ENCODE measurements at regions not wholly inside any gene's neighbourhood (a gene's known extent, or its start where the extent isn't known, plus 50 kb on each side); places are given as distances from the start of the nearest gene placed in this dataset.
A peak's percentile ranks its signal among the peaks of the same experiment; 100 is the strongest.

- no peaks in the 10 kb centered on the region for H3K9me3 ChIP-seq
- H3K36me3 ChIP-seq = no peaks in the 10 kb centered on the region
- TF ChIP-seq CTCF (IDR thresholded peaks at IDR 0.05) = no peak
- H3K4me3 ChIP-seq = no peak overlapping the region
- H3K27me3 ChIP-seq = no peaks in the 10 kb centered on the region
- no peak overlapping the region for H3K27ac ChIP-seq
- H3K4me1 ChIP-seq = peaks cover 0 to 8% of the 10 kb centered on the region in 2 donors
- DNase-seq (ENCODE audit: low spot score) = no peak
Observed at GRCh38 chr6:6971369-6971768, 136.4 kb upstream of the RREB1 start.

- Histone ChIP-seq H3K9me3 (no peaks in the 10 kb centered on the region), H3K36me3 (no peaks in the 10 kb centered on the region), H3K27ac (no peak overlapping the region), H3K4me3 (no peak overlapping the region), H3K4me1 (peaks cover 0 to 8% of the 10 kb centered on the region in 2 donors), H3K27me3 (no peaks in the 10 kb centered on the region)
- TF ChIP-seq CTCF (IDR thresholded peaks at IDR 0.05) = no peak
- DNase-seq (ENCODE audit: low spot score) = no peak
Observed at GRCh38 chr6:6972456-6972855, 135.3 kb upstream of the RREB1 start.

- no peak overlapping the region for H3K4me3 ChIP-seq
- no peak overlapping the region for H3K27ac ChIP-seq
- H3K27me3 ChIP-seq = no peaks in the 10 kb centered on the region
- no peaks in the 10 kb centered on the region for H3K9me3 ChIP-seq
- no peak for DNase-seq (ENCODE audit: low spot score)
- TF ChIP-seq CTCF (IDR thresholded peaks at IDR 0.05) = no peak
- peaks cover 0 to 8% of the 10 kb centered on the region in 2 donors for H3K4me1 ChIP-seq
- H3K36me3 ChIP-seq = no peaks in the 10 kb centered on the region
Observed at GRCh38 chr6:6973721-6974120, 134.0 kb upstream of the RREB1 start.

GRCh38 chr6:6975459-6976111, 132.2 kb upstream of the RREB1 start:
- no peaks in the 10 kb centered on the region for H3K27me3 ChIP-seq
- H3K4me1 ChIP-seq = peaks cover 0 to 8% of the 10 kb centered on the region in 2 donors
- H3K9me3 ChIP-seq = no peaks in the 10 kb centered on the region
- no peaks in the 10 kb centered on the region for H3K36me3 ChIP-seq
- DNase-seq (ENCODE audit: low spot score) = no peak
- H3K4me3 ChIP-seq = no peak overlapping the region
- no peak for TF ChIP-seq CTCF (IDR thresholded peaks at IDR 0.05)
- peak overlapping the region; percentile 31 to 71 for H3K27ac ChIP-seq

GRCh38 chr6:6976193-6976592, 131.6 kb upstream of the RREB1 start:
- Histone ChIP-seq H3K27ac (peak overlapping the region; percentile 31 to 71), H3K4me3 (no peak overlapping the region), H3K4me1 (peaks cover 0 to 8% of the 10 kb centered on the region in 2 donors), H3K27me3 (no peaks in the 10 kb centered on the region), H3K9me3 (no peaks in the 10 kb centered on the region), H3K36me3 (no peaks in the 10 kb centered on the region)
- no peak for DNase-seq (ENCODE audit: low spot score)
- no peak for TF ChIP-seq CTCF (IDR thresholded peaks at IDR 0.05)

- Histone ChIP-seq H3K27ac (no peak overlapping the region), H3K9me3 (no peaks in the 10 kb centered on the region), H3K4me3 (no peak overlapping the region), H3K4me1 (peaks cover 0 to 8% of the 10 kb centered on the region in 2 donors), H3K36me3 (no peaks in the 10 kb centered on the region), H3K27me3 (no peaks in the 10 kb centered on the region)
- TF ChIP-seq CTCF (IDR thresholded peaks at IDR 0.05) = no peak
- DNase-seq (ENCODE audit: low spot score) = no peak
Observed at GRCh38 chr6:6978731-6979130, 129.0 kb upstream of the RREB1 start.

Data from right atrium auricular region (tissue), 2 donors.